CD4-positive, alpha-beta T cell treated with Interleukin-15 for 4 hours (primary cell): ENCODE measurements at regions not wholly inside any gene's neighbourhood (a gene's known extent, or its start where the extent isn't known, plus 50 kb on each side); places are given as distances from the start of the nearest gene placed in this dataset.

Experiments used
- DNase-seq: peaks from one replicate; pipeline ENCODE4 v3.0.0-alpha.2; 2020; ENCODE audit warnings: low spot score

- DNase-seq, result no peak
Observed at GRCh38 chr3:16658004-16658924, 53.0 kb upstream of the DAZL start.

GRCh38 chr3:16658925-16659793 lies 53.9 kb upstream of the DAZL start:
- no peak for DNase-seq

- no peak for DNase-seq
Observed at GRCh38 chr3:16663854-16664712, 58.9 kb upstream of the DAZL start.

- no peak for DNase-seq
Observed at GRCh38 chr3:16665282-16665741, 60.1 kb upstream of the DAZL start.

- DNase-seq, result no peak
Observed at GRCh38 chr3:16666206-16666605, 61.0 kb upstream of the DAZL start.

- no peak for DNase-seq
Observed at GRCh38 chr3:16667633-16668032, 62.4 kb upstream of the DAZL start.

GRCh38 chr3:16668776-16669545 lies 63.7 kb upstream of the DAZL start:
- no peak for DNase-seq

- DNase-seq, result no peak
Observed at GRCh38 chr3:16670191-16670590, 65.0 kb upstream of the DAZL start.

- no peak for DNase-seq
Observed at GRCh38 chr3:16671690-16672089, 66.5 kb upstream of the DAZL start.

- no peak for DNase-seq
Observed at GRCh38 chr3:16673530-16673929, 68.3 kb upstream of the DAZL start.

GRCh38 chr3:16675805-16676204 lies 70.6 kb upstream of the DAZL start:
- no peak for DNase-seq

- DNase-seq, result no peak
Observed at GRCh38 chr3:16686679-16687078, 81.5 kb upstream of the DAZL start.

- DNase-seq, result no peak
Observed at GRCh38 chr3:16687221-16687620, 82.0 kb upstream of the DAZL start.

GRCh38 chr3:16692486-16693344 lies 87.5 kb upstream of the DAZL start:
- no peak for DNase-seq

- no peak for DNase-seq
Observed at GRCh38 chr3:16693820-16694219, 88.6 kb upstream of the DAZL start.

- no peak for DNase-seq
Observed at GRCh38 chr3:16695710-16696109, 90.5 kb upstream of the DAZL start.

- DNase-seq, result no peak
Observed at GRCh38 chr3:16697443-16698147, 92.4 kb upstream of the DAZL start.

- DNase-seq, result no peak
Observed at GRCh38 chr3:16700651-16701050, 95.4 kb upstream of the DAZL start.

GRCh38 chr3:16704941-16705340 lies 99.7 kb upstream of the DAZL start:
- DNase-seq, result no peak

- no peak for DNase-seq
Observed at GRCh38 chr3:16707260-16707659, 102.0 kb upstream of the DAZL start.
